ENCODE measurements at regions not wholly inside any gene's neighbourhood (a gene's known extent, or its start where the extent isn't known, plus 50 kb on each side); places are given as distances from the start of the nearest gene placed in this dataset.

- no peak for TF ChIP-seq CTCF (IDR thresholded peaks at IDR 0.05)
- intact Hi-C loops (cut with DNase I): no loop called here
- Histone ChIP-seq H3K4me1 (no peaks in the 10 kb centered on the region), H3K27me3 (ENCODE audit: low read depth) (no peaks in the 10 kb centered on the region), H3K9me3 (no peaks in the 10 kb centered on the region), H3K27ac (no peak overlapping the region), H3K4me3 (no peak overlapping the region), H3K36me3 (no peaks in the 10 kb centered on the region)
- no peak for DNase-seq
- no peak for ATAC-seq
Observed at GRCh38 chr21:15319727-15320126, 254.9 kb upstream of the NRIP1 start.

GRCh38 chr21:15324542-15324941, 259.7 kb upstream of the NRIP1 start:
- H3K9me3 ChIP-seq: no peaks in the 10 kb centered on the region
- H3K27ac ChIP-seq: no peak overlapping the region
- H3K4me3 ChIP-seq: no peak overlapping the region
- no peaks in the 10 kb centered on the region for H3K4me1 ChIP-seq
- ATAC-seq: no peak
- intact Hi-C loops (cut with DNase I): no loop called here
- H3K36me3 ChIP-seq: no peaks in the 10 kb centered on the region
- no peaks in the 10 kb centered on the region for H3K27me3 ChIP-seq (ENCODE audit: low read depth)
- DNase-seq: no peak
- TF ChIP-seq CTCF (IDR thresholded peaks at IDR 0.05): no peak

GRCh38 chr21:15326032-15326867, 261.4 kb upstream of the NRIP1 start:
- no peaks in the 10 kb centered on the region for H3K36me3 ChIP-seq
- no peaks in the 10 kb centered on the region for H3K27me3 ChIP-seq (ENCODE audit: low read depth)
- intact Hi-C loops (cut with DNase I): no loop called here
- no peak overlapping the region for H3K27ac ChIP-seq
- no peaks in the 10 kb centered on the region for H3K4me1 ChIP-seq
- no peak for TF ChIP-seq CTCF (IDR thresholded peaks at IDR 0.05)
- H3K4me3 ChIP-seq: no peak overlapping the region
- ATAC-seq: peak; percentile 27 to 29
- no peaks in the 10 kb centered on the region for H3K9me3 ChIP-seq
- no peak for DNase-seq

- Histone ChIP-seq H3K27ac (no peak overlapping the region), H3K36me3 (no peaks in the 10 kb centered on the region), H3K27me3 (ENCODE audit: low read depth) (no peaks in the 10 kb centered on the region), H3K9me3 (no peaks in the 10 kb centered on the region), H3K4me1 (no peaks in the 10 kb centered on the region), H3K4me3 (no peak overlapping the region)
- intact Hi-C loops (cut with DNase I): no loop called here
- no peak for TF ChIP-seq CTCF (IDR thresholded peaks at IDR 0.05)
- no peak for DNase-seq
- ATAC-seq: no peak
Observed at GRCh38 chr21:15327637-15328265, 263.0 kb upstream of the NRIP1 start.

GRCh38 chr21:15329191-15329590, 264.4 kb upstream of the NRIP1 start:
- H3K27ac ChIP-seq: no peak overlapping the region
- DNase-seq: no peak
- no peak overlapping the region for H3K4me3 ChIP-seq
- intact Hi-C loops (cut with DNase I): no loop called here
- no peak for TF ChIP-seq CTCF (IDR thresholded peaks at IDR 0.05)
- no peaks in the 10 kb centered on the region for H3K9me3 ChIP-seq
- no peaks in the 10 kb centered on the region for H3K27me3 ChIP-seq (ENCODE audit: low read depth)
- H3K4me1 ChIP-seq: no peaks in the 10 kb centered on the region
- no peaks in the 10 kb centered on the region for H3K36me3 ChIP-seq
- ATAC-seq: no peak
